H1 (cell line): ENCODE measurements at regions not wholly inside any gene's neighbourhood (a gene's known extent, or its start where the extent isn't known, plus 50 kb on each side); places are given as distances from the start of the nearest gene placed in this dataset.

Experiments
- CTCF ChIA-PET: fragments of 300-600 bp; sonication (Branson Sonifier 250); formaldehyde crosslinking; loops from one replicate; lab custom pipeline; 2021; ENCODE audit not compliant: partially characterized antibody; lab: Charles Lee
- POLR2A ChIA-PET: fragments of 300-600 bp; sonication (Branson Sonifier 250); formaldehyde crosslinking; loops from one replicate; lab custom pipeline; 2021; ENCODE audit warnings: inconsistent platforms; ENCODE audit not compliant: partially characterized antibody; lab: Charles Lee
- DNase-seq, 2 experiments: peaks; one replicate each; pipeline versions ENCODE4 v3.0.0 to v3.0.0-alpha.2; 2010 to 2022; ENCODE audit warnings: low spot score in 2 of 2, low read depth in 1 of 2, mixed read lengths in 1 of 2
- FAIRE-seq: peaks from 2 replicates; lab custom pipeline; 2011; peaks lifted over from hg19 to GRCh38; lab: Jason Lieb, UNC
- H2AFZ ChIP-seq: 2 replicates; pipeline ENCODE4 v1.8.1; 2012; ENCODE audit warnings: low read length, inconsistent platforms
- H2AK5ac ChIP-seq: 2 replicates; pipeline ENCODE4 v1.6.1; 2013; ENCODE audit warnings: low read depth, low read length
- H2BK120ac ChIP-seq: replicated peaks from 2 replicates; pipeline ENCODE3; 2013; ENCODE audit warnings: low read depth, low read length, inconsistent platforms
- H2BK12ac ChIP-seq: 2 replicates; pipeline ENCODE4 v1.6.1; 2013; ENCODE audit warnings: low read depth, low read length
- H2BK15ac ChIP-seq: 2 replicates; pipeline ENCODE4 v1.6.1; 2013; ENCODE audit warnings: low read length
- H2BK20ac ChIP-seq: 2 replicates; pipeline ENCODE4 v1.6.1; 2013; ENCODE audit warnings: low read length
- H2BK5ac ChIP-seq: 2 replicates; pipeline ENCODE4 v1.6.1; 2013; ENCODE audit warnings: low read depth, low read length
- H3K14ac ChIP-seq: 2 replicates; pipeline ENCODE4 v1.6.1; 2013; ENCODE audit warnings: inconsistent platforms; ENCODE audit not compliant: insufficient read length
- H3K18ac ChIP-seq: 2 replicates; pipeline ENCODE4 v1.6.1; 2013; ENCODE audit warnings: low read length; ENCODE audit errors: extremely low read depth
- H3K23ac ChIP-seq: 2 replicates; pipeline ENCODE4 v1.6.1; 2013; ENCODE audit warnings: inconsistent platforms; ENCODE audit not compliant: insufficient read length
- H3K23me2 ChIP-seq: 2 replicates; pipeline ENCODE4 v1.6.1; 2013; ENCODE audit warnings: low read depth, low read length
- H3K27ac ChIP-seq: 2 replicates; pipeline ENCODE4 v1.6.1; 2011; ENCODE audit warnings: low read depth, low read length, inconsistent platforms
- H3K27me3 ChIP-seq, 4 experiments: replicated peaks in 1 of 4; 1 replicate in 1 of 4; 2 replicates in 3 of 4; pipeline versions ENCODE4 v1.6.1 to v1.8.1; 2011 to 2013; ENCODE audit warnings: low read length in 3 of 4, mild to moderate bottlenecking in 3 of 4, inconsistent platforms in 2 of 4, mixed read lengths in 2 of 4, moderate library complexity in 1 of 4; ENCODE audit not compliant: control insufficient read depth in 3 of 4, insufficient read depth in 3 of 4; ENCODE audit errors: extremely low read depth in 1 of 4
- H3K36me3 ChIP-seq, 4 experiments: 2 replicates each; pipeline versions ENCODE4 v1.6.1 to v1.8.1; 2011 to 2013; ENCODE audit warnings: mild to moderate bottlenecking in 4 of 4, low read length in 3 of 4, moderate library complexity in 2 of 4, control low read depth in 1 of 4, inconsistent platforms in 1 of 4; ENCODE audit not compliant: insufficient read depth in 4 of 4, control insufficient read depth in 2 of 4
- H3K4ac ChIP-seq: replicated peaks from 2 replicates; pipeline ENCODE3; 2013; ENCODE audit warnings: low read length, low read depth, mixed read lengths, inconsistent platforms; ENCODE audit not compliant: insufficient read length
- H3K4me1 ChIP-seq, 4 experiments: replicated peaks in 1 of 4; 1 replicate in 1 of 4; 2 replicates in 3 of 4; pipeline versions ENCODE4 v1.6.1 to v1.8.1; 2011 to 2013; ENCODE audit warnings: low read length in 3 of 4, inconsistent platforms in 2 of 4, mixed read lengths in 1 of 4; ENCODE audit not compliant: insufficient read depth in 4 of 4, control insufficient read depth in 3 of 4
- H3K4me2 ChIP-seq, 2 experiments: 2 replicates each; pipeline versions ENCODE4 v1.6.1 to v1.8.1; 2011 to 2013; ENCODE audit warnings: low read depth in 2 of 2, low read length in 2 of 2, control low read depth in 1 of 2, inconsistent platforms in 1 of 2, mild to moderate bottlenecking in 1 of 2; ENCODE audit not compliant: insufficient read depth in 1 of 2
- H3K4me3 ChIP-seq, 4 experiments: fragments of 200-600, 300-600 bp in 1 of 4; sonication (generic), shearing (Covaris generic), sonication (Bioruptor Twin) in 1 of 4; 2 replicates each; pipeline versions ENCODE4 v1.5.1 to v1.8.1; 2011 to 2016; ENCODE audit warnings: low read length in 4 of 4, low read depth in 3 of 4, control low read depth in 2 of 4, inconsistent platforms in 2 of 4, mild to moderate bottlenecking in 2 of 4, mixed read lengths in 1 of 4, moderate library complexity in 1 of 4; ENCODE audit not compliant: insufficient read depth in 2 of 4; ENCODE audit errors: extremely low read depth in 1 of 4
- H3K56ac ChIP-seq: replicated peaks from 2 replicates; pipeline ENCODE3; 2013; ENCODE audit warnings: low read depth, mild to moderate bottlenecking, mixed read lengths, low read length, inconsistent platforms; ENCODE audit not compliant: insufficient read length
- H3K79me1 ChIP-seq: 2 replicates; pipeline ENCODE4 v1.6.1; 2013; ENCODE audit warnings: low read depth, low read length, control low read depth
- H3K79me2 ChIP-seq, 2 experiments: 2 replicates each; pipeline versions ENCODE4 v1.6.1 to v1.8.1; 2012 to 2013; ENCODE audit warnings: low read length in 2 of 2, mild to moderate bottlenecking in 2 of 2, inconsistent platforms in 1 of 2; ENCODE audit not compliant: insufficient read depth in 2 of 2, control insufficient read depth in 1 of 2
- H3K9ac ChIP-seq, 4 experiments: replicated peaks in 1 of 4; 1 replicate in 1 of 4; 2 replicates in 3 of 4; pipeline versions ENCODE4 v1.6.1 to v1.8.1; 2011 to 2013; ENCODE audit warnings: low read depth in 3 of 4, low read length in 3 of 4, control low read depth in 2 of 4, mild to moderate bottlenecking in 2 of 4, moderate library complexity in 2 of 4, inconsistent platforms in 1 of 4; ENCODE audit errors: extremely low read depth in 1 of 4
- H3K9me3 ChIP-seq, 2 experiments: 2 replicates each; pipeline versions ENCODE4 v1.6.1 to v1.8.1; 2012 to 2013; ENCODE audit warnings: mild to moderate bottlenecking in 2 of 2, moderate library complexity in 2 of 2, control low read depth in 1 of 2, inconsistent platforms in 1 of 2, low read depth in 1 of 2, low read length in 1 of 2, mixed read lengths in 1 of 2; ENCODE audit not compliant: insufficient read depth in 2 of 2
- H4K20me1 ChIP-seq, 2 experiments: replicated peaks in 1 of 2; 2 replicates each; pipeline versions ENCODE3 to v1.8.1; 2011 to 2013; ENCODE audit warnings: inconsistent platforms in 2 of 2, low read length in 2 of 2, mild to moderate bottlenecking in 1 of 2; ENCODE audit not compliant: insufficient read depth in 2 of 2, control insufficient read depth in 1 of 2
- H4K5ac ChIP-seq: 2 replicates; pipeline ENCODE4 v1.6.1; 2013; ENCODE audit warnings: low read length, low read depth, mixed read lengths, inconsistent platforms; ENCODE audit not compliant: insufficient read length
- H4K8ac ChIP-seq: 2 replicates; pipeline ENCODE4 v1.8.0; 2013; ENCODE audit warnings: mild to moderate bottlenecking, moderate library complexity, low read length, inconsistent platforms; ENCODE audit not compliant: insufficient read depth; ENCODE audit errors: extremely low read depth
- H4K91ac ChIP-seq: replicated peaks from 2 replicates; pipeline ENCODE3; 2013; ENCODE audit warnings: low read length, mixed read lengths, inconsistent platforms; ENCODE audit not compliant: insufficient read length
- CEBPB ChIP-seq: IDR thresholded peaks from 2 replicates; pipeline ENCODE4 v1.6.1; 2012; ENCODE audit warnings: low read depth, low read length
- CHD2 ChIP-seq: IDR thresholded peaks from 2 replicates; pipeline ENCODE4 v1.6.1; 2012; ENCODE audit warnings: low read length, improper control_type of control experiment
- CTBP2 ChIP-seq: IDR thresholded peaks from 2 replicates; pipeline ENCODE4 v1.7.0; 2011; ENCODE audit warnings: borderline replicate concordance, mild to moderate bottlenecking, moderate library complexity, mixed read lengths, low read length; ENCODE audit not compliant: insufficient read depth, insufficient read length
- EP300 ChIP-seq, 2 experiments: IDR thresholded peaks; 1 replicate in 1 of 2; 2 replicates in 1 of 2; pipeline ENCODE4 v1.6.1; 2011 to 2012; ENCODE audit warnings: low read depth in 2 of 2, low read length in 2 of 2, mild to moderate bottlenecking in 2 of 2, borderline replicate concordance in 1 of 2, inconsistent platforms in 1 of 2, moderate library complexity in 1 of 2
- FOSL1 ChIP-seq: IDR thresholded peaks from 2 replicates; pipeline ENCODE4 v1.6.1; 2011; ENCODE audit warnings: mild to moderate bottlenecking, low read depth, low read length, moderate library complexity; ENCODE audit not compliant: insufficient read depth
- HDAC2 ChIP-seq, 2 experiments: fragments of 300-600 bp in 1 of 2; sonication (generic) in 1 of 2; IDR thresholded peaks; 2 replicates each; pipeline ENCODE4 v1.6.1; 2011 to 2012; ENCODE audit warnings: low read depth in 2 of 2, low read length in 2 of 2, mild to moderate bottlenecking in 2 of 2, moderate library complexity in 2 of 2, borderline replicate concordance in 1 of 2, inconsistent platforms in 1 of 2
- PHF8 ChIP-seq: fragments of 200-600 bp; sonication (generic); conservative IDR thresholded peaks from 2 replicates; pipeline ENCODE4 v1.7.1; 2012; ENCODE audit warnings: low read depth, mild to moderate bottlenecking, inconsistent platforms, low read length, moderate library complexity
- RBBP5 ChIP-seq: IDR thresholded peaks from 2 replicates; pipeline ENCODE4 v1.7.1; 2012; ENCODE audit warnings: low read depth, mild to moderate bottlenecking, inconsistent platforms, low read length, moderate library complexity, borderline replicate concordance
- SAP30 ChIP-seq: fragments of 300-600 bp; sonication (generic); IDR thresholded peaks from 2 replicates; pipeline ENCODE4 v1.7.1; 2012; ENCODE audit warnings: low read length, moderate library complexity, mild to moderate bottlenecking, inconsistent platforms; ENCODE audit not compliant: insufficient read depth, insufficient replicate concordance
- SIN3A ChIP-seq, 2 experiments: IDR thresholded peaks in 1 of 2; conservative IDR thresholded peaks in 1 of 2; 2 replicates each; pipeline ENCODE4 v1.6.1; 2011 to 2012; ENCODE audit warnings: low read length in 2 of 2, improper control_type of control experiment in 1 of 2, low read depth in 1 of 2, mild to moderate bottlenecking in 1 of 2
- SIRT6 ChIP-seq: IDR thresholded peaks from one replicate; pipeline ENCODE4 v1.7.1; 2012; ENCODE audit warnings: low read length, inconsistent platforms
- TBP ChIP-seq: IDR thresholded peaks from 2 replicates; pipeline ENCODE4 v1.6.1; 2011; ENCODE audit warnings: low read depth, low read length, improper control_type of control experiment
- TEAD4 ChIP-seq: IDR thresholded peaks from 2 replicates; pipeline ENCODE4 v1.6.1; 2012; ENCODE audit warnings: low read depth, low read length, inconsistent platforms, mixed read lengths
- WGBS, 2 experiments: shearing (Covaris generic) in 1 of 2; methylation state at CpG; one replicate each; pipeline versions ENCODE4 v1.1.6 to v1.1.7; 2013 to 2015; ENCODE audit warnings: low lambda C conversion rate in 2 of 2, mixed read lengths in 2 of 2, inconsistent platforms in 1 of 2, low coverage in 1 of 2, missing lambda C conversion rate in 1 of 2; ENCODE audit not compliant: insufficient replicate concordance in 2 of 2, insufficient coverage in 1 of 2, insufficient read length in 1 of 2; ENCODE audit errors: extremely low coverage in 1 of 2, missing lambda C conversion rate in 1 of 2; 5-methylcytosine and 5-hydroxymethylcytosine counted together

DNA sequence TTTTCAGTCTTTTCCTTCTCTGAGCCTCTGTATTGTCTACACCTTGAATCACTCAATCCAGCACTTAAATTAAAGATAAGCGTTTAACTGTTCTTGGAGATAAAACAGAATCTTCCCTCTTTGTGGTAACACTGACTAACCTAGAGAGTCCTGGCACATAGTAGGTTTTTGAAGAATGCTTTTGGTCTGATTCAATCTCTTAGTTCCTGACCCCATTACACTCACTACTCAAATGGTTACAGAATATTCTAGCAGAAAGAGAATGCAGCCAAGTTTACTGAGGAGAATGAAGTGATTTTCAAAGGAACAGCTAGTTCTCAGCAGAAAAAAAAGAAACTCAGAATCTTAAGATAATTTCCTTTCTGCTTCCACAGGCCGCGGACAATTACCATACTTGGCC, 309.2 kb upstream of the PRMT6 start:
- 82% methylated on average over 2 of the region's 3 CpGs; no CpG with 5 or more reads in 1 of the 2 experiments for WGBS, 2 experiments
- H2AFZ ChIP-seq: no peak overlapping the region
- H2BK5ac ChIP-seq: peak overlapping the region; percentile 29; the same call in 1 of the 2 replicates
- no peak overlapping the region for H4K91ac ChIP-seq
- H3K4me3 ChIP-seq: no peak overlapping the region
- no peak overlapping the region for H3K9ac ChIP-seq
- no peaks in the 10 kb centered on the region for H3K79me2 ChIP-seq
- no peak for DNase-seq
- no peaks in the 10 kb centered on the region for H3K27me3 ChIP-seq
- H3K14ac ChIP-seq: no peak overlapping the region
- peak overlapping the region; percentile 49 to 56; a peak in 2 of 4 replicates for H3K4me2 ChIP-seq
- no peak overlapping the region for H3K18ac ChIP-seq
- no peak overlapping the region for H4K8ac ChIP-seq
- peaks cover 0 to 10% (median 4%) of the 10 kb centered on the region in 4 experiments; a peak in 3 of 7 replicates for H3K4me1 ChIP-seq
- POLR2A ChIA-PET: interaction anchor here (2.0 kb wide), 1 partner anchor 10 kb away, joined by 4 read pairs; no protein-coding TSS in a partner anchor
- no peaks in the 10 kb centered on the region for H3K9me3 ChIP-seq
- H2AK5ac ChIP-seq: no peak overlapping the region
- H2BK20ac ChIP-seq: no peak overlapping the region
- no peak overlapping the region for H2BK120ac ChIP-seq
- no peak overlapping the region for H3K56ac ChIP-seq
- no peak overlapping the region for H4K5ac ChIP-seq
- no peak overlapping the region for H2BK12ac ChIP-seq
- H3K23ac ChIP-seq: no peak overlapping the region
- no peak overlapping the region for H3K4ac ChIP-seq
- H3K79me1 ChIP-seq: no peaks in the 10 kb centered on the region
- no peak overlapping the region for H2BK15ac ChIP-seq
- H3K36me3 ChIP-seq: no peaks in the 10 kb centered on the region
- CTCF ChIA-PET: no interaction called here
- H3K27ac ChIP-seq: no peak overlapping the region
- FAIRE-seq: no peak
- H4K20me1 ChIP-seq: no peaks in the 10 kb centered on the region
- H3K23me2 ChIP-seq: no peaks in the 10 kb centered on the region
- no peak for TF ChIP-seq PHF8
- no peak for TF ChIP-seq FOSL1
- TF ChIP-seq CHD2: no peak
- TF ChIP-seq CEBPB: no peak
- TF ChIP-seq RBBP5: no peak
- TF ChIP-seq HDAC2 (IDR thresholded peaks at IDR 0.05; ENCODE audit: borderline replicate concordance in 1 of 2, low read depth in 2 of 2, low read length in 2 of 2): no peak
- TF ChIP-seq SIRT6: no peak
- TF ChIP-seq SIN3A (conservative IDR thresholded peaks at IDR 0.05 in 1 of 2, IDR thresholded peaks at IDR 0.05 in 1 of 2; ENCODE audit: low read depth in 1 of 2, low read length in 2 of 2): no peak
- TF ChIP-seq TEAD4: no peak
- no peak for TF ChIP-seq TBP
- no peak for TF ChIP-seq SAP30
- TF ChIP-seq CTBP2: no peak
- no peak for TF ChIP-seq EP300 (IDR thresholded peaks at IDR 0.05; ENCODE audit: borderline replicate concordance in 1 of 2, low read depth in 2 of 2, low read length in 2 of 2)
